BJ (cell line): ENCODE measurements at regions not wholly inside any gene's neighbourhood (a gene's known extent, or its start where the extent isn't known, plus 50 kb on each side); places are given as distances from the start of the nearest gene placed in this dataset.

Experiments used
- CTCF ChIA-PET: fragments of 350-600 bp; formaldehyde crosslinking; extraction: SDS; loops from one replicate; lab custom pipeline; 2021; ENCODE audit warnings: antibody characterized with exemption, inconsistent platforms; lab: Yijun Ruan, JAX
- POLR2A ChIA-PET: fragments of 300-600 bp; sonication (Branson Sonifier 250); formaldehyde crosslinking; extraction: SDS; loops from one replicate; lab custom pipeline; 2021; ENCODE audit warnings: antibody characterized with exemption; lab: Charles Lee
- DNase-seq: peaks from one replicate; pipeline ENCODE4 v3.0.0-alpha.2; 2011; ENCODE audit warnings: low read depth
- H3K27me3 ChIP-seq: 2 replicates; pipeline ENCODE4 v1.6.0; 2011; ENCODE audit warnings: low read length; ENCODE audit not compliant: control insufficient read depth, insufficient read depth
- H3K36me3 ChIP-seq: 2 replicates; pipeline ENCODE4 v1.5.1; 2011; ENCODE audit warnings: low read length; ENCODE audit not compliant: control insufficient read depth, insufficient read depth
- H3K4me3 ChIP-seq: 2 replicates; pipeline ENCODE4 v1.5.1; 2011; ENCODE audit warnings: low read depth, mild to moderate bottlenecking, control low read depth, low read length
- TF ChIP-seq, protein P1 (sequence below): IDR thresholded peaks from 2 replicates; pipeline ENCODE4 v1.5.1; 2011; ENCODE audit warnings: low read depth, mild to moderate bottlenecking, control low read depth, inconsistent platforms, low read length, moderate library complexity; ENCODE audit not compliant: insufficient read depth

GRCh38 chr4:22884157-22884556, 191.4 kb downstream of the GBA3 start:
- Histone ChIP-seq H3K27me3 (no peaks in the 10 kb centered on the region), H3K4me3 (no peak overlapping the region), H3K36me3 (no peaks in the 10 kb centered on the region)
- no peak for DNase-seq
- TF ChIP-seq, protein P1, sequence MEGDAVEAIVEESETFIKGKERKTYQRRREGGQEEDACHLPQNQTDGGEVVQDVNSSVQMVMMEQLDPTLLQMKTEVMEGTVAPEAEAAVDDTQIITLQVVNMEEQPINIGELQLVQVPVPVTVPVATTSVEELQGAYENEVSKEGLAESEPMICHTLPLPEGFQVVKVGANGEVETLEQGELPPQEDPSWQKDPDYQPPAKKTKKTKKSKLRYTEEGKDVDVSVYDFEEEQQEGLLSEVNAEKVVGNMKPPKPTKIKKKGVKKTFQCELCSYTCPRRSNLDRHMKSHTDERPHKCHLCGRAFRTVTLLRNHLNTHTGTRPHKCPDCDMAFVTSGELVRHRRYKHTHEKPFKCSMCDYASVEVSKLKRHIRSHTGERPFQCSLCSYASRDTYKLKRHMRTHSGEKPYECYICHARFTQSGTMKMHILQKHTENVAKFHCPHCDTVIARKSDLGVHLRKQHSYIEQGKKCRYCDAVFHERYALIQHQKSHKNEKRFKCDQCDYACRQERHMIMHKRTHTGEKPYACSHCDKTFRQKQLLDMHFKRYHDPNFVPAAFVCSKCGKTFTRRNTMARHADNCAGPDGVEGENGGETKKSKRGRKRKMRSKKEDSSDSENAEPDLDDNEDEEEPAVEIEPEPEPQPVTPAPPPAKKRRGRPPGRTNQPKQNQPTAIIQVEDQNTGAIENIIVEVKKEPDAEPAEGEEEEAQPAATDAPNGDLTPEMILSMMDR: no peak
- ChIA-PET CTCF (no interaction called here), POLR2A (no interaction called here)

DNA sequence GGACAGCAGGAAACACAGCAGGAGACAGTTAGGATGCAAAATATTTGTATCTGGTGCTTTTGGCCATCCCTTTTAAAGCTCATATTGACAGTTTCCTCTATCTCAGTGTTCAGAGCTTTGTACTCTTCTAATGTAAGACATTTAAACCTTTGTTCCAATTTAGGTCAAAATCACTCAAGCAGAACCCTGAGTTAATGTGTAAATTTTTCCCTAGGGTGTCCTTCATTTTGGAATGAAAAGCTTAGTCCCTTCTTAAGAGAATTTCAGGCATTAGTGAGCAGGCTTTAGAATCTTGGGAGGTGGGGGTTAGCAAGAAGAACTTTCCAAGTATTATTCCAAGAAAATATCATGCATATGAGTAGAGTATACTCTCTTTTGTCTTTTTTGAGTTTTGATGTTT, 188.7 kb downstream of the GBA3 start:
- POLR2A ChIA-PET: no interaction called here
- CTCF ChIA-PET: interaction anchor here (1.0 kb wide), 1 partner anchor 18 kb away, joined by 3 read pairs; no protein-coding TSS in a partner anchor
- TF ChIP-seq, protein P1: no peak
- DNase-seq: no peak
- H3K36me3 ChIP-seq: no peaks in the 10 kb centered on the region
- no peaks in the 10 kb centered on the region for H3K27me3 ChIP-seq
- H3K4me3 ChIP-seq: no peak overlapping the region

DNA sequence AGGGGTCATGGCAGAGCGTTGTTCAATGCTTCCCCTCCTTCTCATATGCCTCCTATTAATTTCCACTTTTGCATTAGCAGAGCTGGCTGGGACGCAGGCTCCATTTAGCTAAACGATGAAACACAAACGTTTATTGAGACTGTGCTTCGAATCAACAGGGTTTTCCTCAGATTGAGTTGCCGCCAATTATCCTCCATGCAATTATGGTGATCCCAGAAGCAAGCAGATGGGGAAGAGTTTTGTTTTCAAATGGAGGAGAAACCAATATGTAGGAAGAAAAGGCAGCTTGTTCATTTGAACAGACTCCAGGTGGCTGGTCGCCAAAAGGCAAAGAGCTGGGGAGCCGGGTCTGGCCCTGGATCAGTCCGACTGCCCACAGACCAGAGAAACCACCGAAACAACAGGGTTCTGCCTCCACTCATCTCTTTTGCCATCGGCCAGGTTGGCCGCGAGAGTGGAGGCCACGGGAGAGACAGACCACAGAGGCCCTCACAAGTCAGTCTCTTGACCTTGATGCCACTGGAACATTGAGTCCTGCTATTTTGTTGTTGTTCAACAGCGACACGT, 184.8 kb downstream of the GBA3 start:
- CTCF ChIA-PET: no interaction called here
- H3K27me3 ChIP-seq: no peaks in the 10 kb centered on the region
- no peak overlapping the region for H3K4me3 ChIP-seq
- H3K36me3 ChIP-seq: no peaks in the 10 kb centered on the region
- TF ChIP-seq, protein P1: no peak
- POLR2A ChIA-PET: no interaction called here
- DNase-seq: no peak

- CTCF ChIA-PET: no interaction called here
- DNase-seq: no peak
- Histone ChIP-seq H3K4me3 (no peak overlapping the region), H3K27me3 (no peaks in the 10 kb centered on the region), H3K36me3 (no peaks in the 10 kb centered on the region)
- TF ChIP-seq, protein P1: no peak
- POLR2A ChIA-PET: no interaction called here
Observed at GRCh38 chr4:22876270-22876669, 183.5 kb downstream of the GBA3 start.

GRCh38 chr4:22875587-22876257, 183.0 kb downstream of the GBA3 start:
- no peak for DNase-seq
- no peaks in the 10 kb centered on the region for H3K36me3 ChIP-seq
- TF ChIP-seq, protein P1: no peak
- H3K27me3 ChIP-seq: no peaks in the 10 kb centered on the region
- no peak overlapping the region for H3K4me3 ChIP-seq
- ChIA-PET POLR2A (no interaction called here), CTCF (no interaction called here)
